Breast epithelium (tissue), 3 donors: ENCODE measurements at regions not wholly inside any gene's neighbourhood (a gene's known extent, or its start where the extent isn't known, plus 50 kb on each side); places are given as distances from the start of the nearest gene placed in this dataset.
"Not testable (repeated sequence)": the region's sequence is repeated elsewhere in the genome, so short reads cannot be mapped to it uniquely, and the experiment has no call there.

Experiments
- CTCF ChIP-seq, 3 donors: fragments of 450-650 bp; IDR thresholded peaks; one replicate each; pipeline ENCODE4 v1.5.1; 2016 to 2017; ENCODE audit warnings: antibody characterized with exemption in 3 of 3, mild to moderate bottlenecking in 3 of 3, moderate library complexity in 3 of 3
- POLR2A ChIP-seq: fragments of 450-650 bp; IDR thresholded peaks from one replicate; pipeline ENCODE4 v1.6.1; 2016; ENCODE audit warnings: antibody characterized with exemption, mild to moderate bottlenecking, moderate library complexity
- POLR2AphosphoS5 ChIP-seq, 3 donors: sonication (generic); formaldehyde crosslinking; IDR thresholded peaks; one replicate each; pipeline ENCODE4 v1.6.1; 2017; ENCODE audit warnings: antibody characterized with exemption in 3 of 3

GRCh38 chr9:23991874-23992273, 165.8 kb upstream of the ELAVL2 start:
- not testable (repeated sequence) for TF ChIP-seq CTCF (IDR thresholded peaks at IDR 0.05); POLR2AphosphoS5 (IDR thresholded peaks at IDR 0.05); POLR2A
